ENCODE measurements at regions not wholly inside any gene's neighbourhood (a gene's known extent, or its start where the extent isn't known, plus 50 kb on each side); places are given as distances from the start of the nearest gene placed in this dataset.
"Not testable (repeated sequence)": the region's sequence is repeated elsewhere in the genome, so short reads cannot be mapped to it uniquely, and the experiment has no call there.

DNA sequence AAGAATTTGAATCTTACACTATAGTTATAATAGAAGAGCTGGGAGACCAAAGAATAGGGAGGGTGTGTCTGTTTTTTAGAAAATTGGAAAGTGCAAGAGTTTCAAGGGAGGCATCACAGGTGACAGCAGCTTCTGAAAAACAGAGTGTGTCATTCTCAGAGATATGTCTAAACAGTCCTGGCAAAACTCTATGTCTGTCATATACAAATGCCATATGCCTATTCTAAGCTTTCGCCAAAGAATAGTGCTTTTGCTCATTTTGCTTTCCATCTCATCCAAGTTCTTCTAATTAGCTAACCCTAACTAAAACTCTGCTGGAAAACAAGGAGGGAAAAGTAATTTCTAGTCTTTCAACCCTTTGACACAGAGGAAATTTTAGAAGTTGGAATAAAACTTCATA, 388.0 kb upstream of the TYRP1 start:
- H3K27me3 ChIP-seq (ENCODE audit: control insufficient read depth, insufficient read depth, low read length): no peaks in the 10 kb centered on the region
- H3K36me3 ChIP-seq (ENCODE audit: control insufficient read depth, insufficient read depth, low read length): no peaks in the 10 kb centered on the region
- TF ChIP-seq, protein P1, sequence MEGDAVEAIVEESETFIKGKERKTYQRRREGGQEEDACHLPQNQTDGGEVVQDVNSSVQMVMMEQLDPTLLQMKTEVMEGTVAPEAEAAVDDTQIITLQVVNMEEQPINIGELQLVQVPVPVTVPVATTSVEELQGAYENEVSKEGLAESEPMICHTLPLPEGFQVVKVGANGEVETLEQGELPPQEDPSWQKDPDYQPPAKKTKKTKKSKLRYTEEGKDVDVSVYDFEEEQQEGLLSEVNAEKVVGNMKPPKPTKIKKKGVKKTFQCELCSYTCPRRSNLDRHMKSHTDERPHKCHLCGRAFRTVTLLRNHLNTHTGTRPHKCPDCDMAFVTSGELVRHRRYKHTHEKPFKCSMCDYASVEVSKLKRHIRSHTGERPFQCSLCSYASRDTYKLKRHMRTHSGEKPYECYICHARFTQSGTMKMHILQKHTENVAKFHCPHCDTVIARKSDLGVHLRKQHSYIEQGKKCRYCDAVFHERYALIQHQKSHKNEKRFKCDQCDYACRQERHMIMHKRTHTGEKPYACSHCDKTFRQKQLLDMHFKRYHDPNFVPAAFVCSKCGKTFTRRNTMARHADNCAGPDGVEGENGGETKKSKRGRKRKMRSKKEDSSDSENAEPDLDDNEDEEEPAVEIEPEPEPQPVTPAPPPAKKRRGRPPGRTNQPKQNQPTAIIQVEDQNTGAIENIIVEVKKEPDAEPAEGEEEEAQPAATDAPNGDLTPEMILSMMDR (IDR thresholded peaks at IDR 0.05; ENCODE audit: insufficient read depth, low read depth, low read length): no peak
- no peak for DNase-seq (ENCODE audit: low read depth)
- CTCF ChIA-PET: interaction anchor here (0.6 kb wide), 1 partner anchor 1966 kb away, joined by 5 read pairs; no protein-coding TSS in a partner anchor
- POLR2A ChIA-PET: no interaction called here
- no peak overlapping the region for H3K4me3 ChIP-seq (ENCODE audit: low read depth, low read length)

DNA sequence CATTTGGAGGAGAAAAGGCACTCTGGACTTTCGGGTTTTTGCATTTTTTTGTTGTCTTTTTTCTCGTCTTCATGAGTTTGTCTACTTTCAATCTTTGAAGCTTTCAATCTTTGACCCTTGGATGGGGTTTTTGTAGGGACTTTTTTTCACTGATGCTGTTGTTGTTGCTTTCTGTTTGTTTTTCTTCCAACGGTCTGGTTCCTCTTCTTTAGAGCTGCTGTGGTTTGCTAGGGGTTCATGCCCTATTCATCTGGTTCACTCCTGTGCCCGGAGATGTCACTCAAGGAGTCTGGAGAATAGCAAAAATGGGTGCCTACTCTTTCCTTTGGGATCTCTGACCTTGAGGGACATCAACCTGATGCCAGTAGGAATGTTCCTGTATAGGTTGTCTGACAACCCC, 378.6 kb upstream of the TYRP1 start:
- ChIA-PET POLR2A (no interaction called here), CTCF (no interaction called here)
- Histone ChIP-seq H3K27me3 (ENCODE audit: control insufficient read depth, insufficient read depth, low read length) (no peaks in the 10 kb centered on the region), H3K4me3 (ENCODE audit: low read depth, low read length) (no peak overlapping the region), H3K36me3 (ENCODE audit: control insufficient read depth, insufficient read depth, low read length) (no peaks in the 10 kb centered on the region)
- TF ChIP-seq, protein P1 (IDR thresholded peaks at IDR 0.05; ENCODE audit: insufficient read depth, low read depth, low read length): no peak
- DNase-seq (ENCODE audit: low read depth): no peak

DNA sequence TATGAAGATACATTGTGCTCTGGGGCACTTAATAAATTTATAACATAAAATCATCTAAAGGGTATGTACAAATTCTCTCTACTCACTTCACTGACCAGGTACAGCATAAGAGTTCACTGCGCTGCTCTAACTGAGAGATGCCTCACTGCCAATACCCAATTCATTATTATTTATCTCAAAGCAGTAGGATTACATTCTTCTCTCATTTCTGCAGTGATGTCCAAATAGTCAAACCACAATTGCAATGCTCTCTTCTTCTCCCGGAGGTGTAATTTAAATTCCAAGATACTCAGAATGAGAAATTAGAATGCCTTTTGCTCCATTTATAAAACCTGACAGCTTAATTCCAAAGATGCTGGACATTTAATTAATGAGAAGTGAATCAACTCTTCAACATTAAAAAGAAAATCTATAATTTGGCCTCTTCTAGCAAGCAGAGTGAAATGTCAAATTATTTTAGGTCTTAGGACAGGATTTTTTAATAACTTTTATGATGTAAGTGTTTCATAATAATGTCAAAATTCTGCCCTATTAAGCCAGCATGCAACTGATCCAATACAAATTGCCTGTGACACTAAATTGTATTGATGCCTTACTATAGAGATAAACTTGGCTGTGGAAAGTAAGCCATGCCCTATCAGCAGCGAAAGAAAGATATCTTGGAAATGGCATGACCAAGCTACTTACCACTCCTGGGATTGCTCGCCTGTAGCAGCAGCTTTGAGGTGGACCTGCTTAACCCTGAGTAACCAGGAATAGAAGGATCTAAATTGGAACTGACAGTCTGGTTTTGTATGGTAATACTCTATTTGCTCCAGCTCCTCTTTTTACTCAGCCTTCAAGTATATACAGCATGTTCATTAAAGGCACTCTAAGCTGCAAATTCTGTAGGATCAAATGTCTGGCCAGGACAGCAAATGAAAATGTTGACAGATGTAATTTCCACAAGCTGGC, 374.2 kb upstream of the TYRP1 start:
- ChIA-PET POLR2A (no interaction called here), CTCF (no interaction called here)
- Histone ChIP-seq H3K4me3 (ENCODE audit: low read depth, low read length) (no peak overlapping the region), H3K36me3 (ENCODE audit: control insufficient read depth, insufficient read depth, low read length) (no peaks in the 10 kb centered on the region), H3K27me3 (ENCODE audit: control insufficient read depth, insufficient read depth, low read length) (no peaks in the 10 kb centered on the region)
- DNase-seq (ENCODE audit: low read depth): no peak
- TF ChIP-seq, protein P1 (IDR thresholded peaks at IDR 0.05; ENCODE audit: insufficient read depth, low read depth, low read length): no peak

DNA sequence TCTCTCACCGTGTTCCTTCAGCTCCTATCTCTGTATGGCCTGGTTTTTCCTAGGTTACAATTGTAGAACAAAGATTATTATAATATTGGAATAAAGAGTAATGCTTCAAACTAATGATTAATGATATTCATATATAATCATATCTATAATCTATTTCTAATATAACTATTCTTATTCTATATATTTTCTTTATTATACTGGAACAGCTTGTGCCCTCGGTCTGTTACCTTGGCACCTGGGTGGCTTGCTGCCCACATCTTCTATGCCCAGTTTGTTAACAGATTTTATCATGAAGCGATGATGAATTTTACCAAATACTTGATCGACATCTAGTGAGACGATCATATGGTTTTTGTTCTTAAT, 363.6 kb upstream of the TYRP1 start:
- TF ChIP-seq, protein P1 (IDR thresholded peaks at IDR 0.05; ENCODE audit: insufficient read depth, low read depth, low read length): no peak
- no peak overlapping the region for H3K4me3 ChIP-seq (ENCODE audit: low read depth, low read length)
- ChIA-PET CTCF (interaction anchor here (0.6 to 1.0 kb wide), 2 partner anchors 13 to 82 kb away, joined by 3 to 4 read pairs; no protein-coding TSS in a partner anchor), POLR2A (no interaction called here)
- no peaks in the 10 kb centered on the region for H3K36me3 ChIP-seq (ENCODE audit: control insufficient read depth, insufficient read depth, low read length)
- no peaks in the 10 kb centered on the region for H3K27me3 ChIP-seq (ENCODE audit: control insufficient read depth, insufficient read depth, low read length)
- no peak for DNase-seq (ENCODE audit: low read depth)

DNA sequence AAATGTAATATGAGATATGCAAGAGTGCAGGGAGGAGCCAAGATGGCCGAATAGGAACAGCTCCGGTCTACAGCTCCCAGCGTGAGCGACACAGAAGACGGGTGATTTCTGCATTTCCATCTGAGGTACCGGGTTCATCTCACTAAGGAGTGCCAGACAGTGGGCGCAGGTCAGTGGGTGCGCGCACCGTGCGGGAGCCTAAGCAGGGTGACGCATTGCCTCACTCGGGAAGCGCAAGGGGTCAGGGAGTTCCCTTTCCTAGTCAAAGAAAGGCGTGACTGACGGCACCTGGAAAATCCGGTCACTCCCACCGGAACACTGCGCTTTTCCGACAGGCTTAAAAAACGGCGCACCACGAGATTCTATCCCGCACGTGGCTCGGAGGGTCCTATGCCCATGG, 359.2 kb upstream of the TYRP1 start:
- DNase-seq (ENCODE audit: low read depth); H3K4me3 ChIP-seq (ENCODE audit: low read depth, low read length); POLR2A ChIA-PET; H3K36me3 ChIP-seq (ENCODE audit: control insufficient read depth, insufficient read depth, low read length); CTCF ChIA-PET; H3K27me3 ChIP-seq (ENCODE audit: control insufficient read depth, insufficient read depth, low read length): not testable (repeated sequence)

DNA sequence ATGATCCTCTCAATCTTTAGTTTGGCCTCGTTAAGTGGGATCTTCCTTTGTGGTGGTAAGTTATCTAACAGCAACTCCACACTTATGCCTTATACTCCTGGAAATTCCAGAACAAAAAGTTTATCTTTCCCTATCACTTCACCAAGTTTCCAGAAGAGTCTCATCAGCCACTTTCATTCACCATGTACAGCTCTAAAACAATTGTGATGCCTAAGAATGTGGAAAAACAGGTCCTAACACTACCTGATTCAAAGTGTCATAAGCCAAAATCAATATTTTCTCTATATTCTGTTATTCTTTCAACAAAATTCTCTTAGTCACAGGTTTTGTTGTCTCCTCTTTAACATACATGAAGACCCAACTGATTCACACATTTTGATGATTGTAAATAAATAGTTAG, 342.4 kb upstream of the TYRP1 start:
- DNase-seq (ENCODE audit: low read depth): no peak
- H3K27me3 ChIP-seq (ENCODE audit: control insufficient read depth, insufficient read depth, low read length): no peaks in the 10 kb centered on the region
- no peaks in the 10 kb centered on the region for H3K36me3 ChIP-seq (ENCODE audit: control insufficient read depth, insufficient read depth, low read length)
- TF ChIP-seq, protein P1 (IDR thresholded peaks at IDR 0.05; ENCODE audit: insufficient read depth, low read depth, low read length): no peak
- POLR2A ChIA-PET: no interaction called here
- no peak overlapping the region for H3K4me3 ChIP-seq (ENCODE audit: low read depth, low read length)
- CTCF ChIA-PET: no interaction called here
